GM23248 (cell line): ENCODE measurements at regions not wholly inside any gene's neighbourhood (a gene's known extent, or its start where the extent isn't known, plus 50 kb on each side); places are given as distances from the start of the nearest gene placed in this dataset.

Experiments
- DNase-seq: peaks from one replicate; pipeline ENCODE4 v3.0.0-alpha.2; 2015
- H2AFZ ChIP-seq: fragments of 200-600 bp; sonication (generic); 2 replicates; pipeline ENCODE4 v1.6.1; 2016; ENCODE audit warnings: antibody characterized with exemption
- H3F3A ChIP-seq: fragments of 200-600 bp; sonication (generic); 2 replicates; pipeline ENCODE4 v1.6.1; 2016; ENCODE audit warnings: mild to moderate bottlenecking, antibody characterized with exemption, mixed run types; ENCODE audit not compliant: insufficient read depth
- H3K27ac ChIP-seq: fragments of 200-600 bp; sonication (generic); 2 replicates; pipeline ENCODE4 v1.5.1; 2016; ENCODE audit warnings: mild to moderate bottlenecking
- H3K27me3 ChIP-seq: fragments of 200-600 bp; sonication (generic); replicated peaks from 2 replicates; pipeline ENCODE4 v1.6.1; 2016; ENCODE audit warnings: mild to moderate bottlenecking; ENCODE audit not compliant: insufficient read depth
- H3K36me3 ChIP-seq: fragments of 200-600 bp; sonication (generic); 2 replicates; pipeline ENCODE4 v1.6.1; 2016; ENCODE audit warnings: low read depth, mild to moderate bottlenecking
- H3K4me1 ChIP-seq: fragments of 200-600 bp; sonication (generic); 2 replicates; pipeline ENCODE4 v1.6.1; 2016; ENCODE audit warnings: mild to moderate bottlenecking; ENCODE audit not compliant: insufficient read depth
- H3K4me2 ChIP-seq: fragments of 200-600 bp; sonication (generic); one replicate; pipeline ENCODE4 v1.6.1; 2016; ENCODE audit warnings: mild to moderate bottlenecking; ENCODE audit not compliant: unreplicated experiment
- H3K4me3 ChIP-seq: fragments of 200-600 bp; sonication (generic); 2 replicates; pipeline ENCODE4 v1.5.1; 2016; ENCODE audit warnings: mild to moderate bottlenecking
- H3K79me2 ChIP-seq: fragments of 200-600 bp; sonication (generic); 2 replicates; pipeline ENCODE4 v1.6.1; 2016; ENCODE audit warnings: mild to moderate bottlenecking; ENCODE audit not compliant: insufficient read depth
- H3K9ac ChIP-seq: fragments of 200-600 bp; sonication (generic); 2 replicates; pipeline ENCODE4 v1.6.1; 2016; ENCODE audit warnings: mild to moderate bottlenecking
- H3K9me2 ChIP-seq: fragments of 200-600 bp; sonication (generic); 2 replicates; pipeline ENCODE4 v1.6.1; 2016; ENCODE audit warnings: mixed run types, mild to moderate bottlenecking, moderate library complexity; ENCODE audit not compliant: insufficient read depth
- H3K9me3 ChIP-seq: fragments of 200-600 bp; sonication (generic); one replicate; pipeline ENCODE4 v1.6.1; 2017; ENCODE audit warnings: low read depth
- H4K20me1 ChIP-seq: fragments of 200-600 bp; sonication (generic); 2 replicates; pipeline ENCODE4 v1.6.0; 2016; ENCODE audit not compliant: insufficient read depth
- EZH2 ChIP-seq: fragments of 200-600 bp; sonication (generic); IDR thresholded peaks from 2 replicates; pipeline ENCODE4 v1.6.1; 2018; ENCODE audit warnings: antibody characterized with exemption, mild to moderate bottlenecking; ENCODE audit not compliant: insufficient read depth, poor library complexity, severe bottlenecking
- EZH2phosphoT487 ChIP-seq: fragments of 200-600 bp; sonication (generic); IDR thresholded peaks from 2 replicates; pipeline ENCODE4 v1.6.1; 2018; ENCODE audit warnings: antibody characterized with exemption, moderate library complexity, mild to moderate bottlenecking, low read depth; ENCODE audit not compliant: insufficient read depth
- WGBS, 2 experiments: methylation state at CpG; one replicate each; pipeline ENCODE4 v1.1.6; 2015 to 2017; ENCODE audit warnings: low lambda C conversion rate in 2 of 2, low coverage in 1 of 2; ENCODE audit errors: missing lambda C conversion rate in 2 of 2; 5-methylcytosine and 5-hydroxymethylcytosine counted together
- in situ Hi-C: fragments of 300-500 bp; cut with MboI; formaldehyde crosslinking; loops from 2 replicates; pipeline ENCODE4 v1.15.0; 2020

GRCh38 chr18:40624959-40625358 lies 1330.1 kb upstream of the PIK3C3 start:
- TF ChIP-seq EZH2phosphoT487: no peak
- TF ChIP-seq EZH2: no peak
- 8 to 10% methylated on average over 4 of the region's 4 CpGs for WGBS, 2 experiments

GRCh38 chr18:40613721-40614120 lies 1341.3 kb upstream of the PIK3C3 start:
- Histone ChIP-seq H3K4me1 (no peaks in the 10 kb centered on the region), H3K79me2 (no peaks in the 10 kb centered on the region), H3K9ac (no peak overlapping the region), H3K9me3 (no peaks in the 10 kb centered on the region), H3F3A (no peaks in the 10 kb centered on the region), H3K27me3 (no peaks in the 10 kb centered on the region), H3K9me2 (no peaks in the 10 kb centered on the region), H3K36me3 (no peaks in the 10 kb centered on the region), H3K4me3 (no peak overlapping the region), H2AFZ (no peak overlapping the region), H3K4me2 (no peak overlapping the region), H4K20me1 (no peaks in the 10 kb centered on the region), H3K27ac (no peak overlapping the region)
- no peak for TF ChIP-seq EZH2phosphoT487
- TF ChIP-seq EZH2: no peak
- in situ Hi-C loops: no loop called here
- no peak for DNase-seq

More at GRCh38 chr18:40624959-40625358, 1330.1 kb upstream of the PIK3C3 start:
- H3K4me2 ChIP-seq: no peak overlapping the region
- no peak overlapping the region for H3K9ac ChIP-seq
- H2AFZ ChIP-seq: no peak overlapping the region
- no peaks in the 10 kb centered on the region for H4K20me1 ChIP-seq
- H3K4me1 ChIP-seq: no peaks in the 10 kb centered on the region
- H3K4me3 ChIP-seq: no peak overlapping the region
- no peak overlapping the region for H3K27ac ChIP-seq
- DNase-seq: no peak
- H3K27me3 ChIP-seq: no peaks in the 10 kb centered on the region
- in situ Hi-C loops: no loop called here
- no peaks in the 10 kb centered on the region for H3K79me2 ChIP-seq
- H3F3A ChIP-seq: no peaks in the 10 kb centered on the region
- H3K36me3 ChIP-seq: no peaks in the 10 kb centered on the region
- no peaks in the 10 kb centered on the region for H3K9me3 ChIP-seq
- no peaks in the 10 kb centered on the region for H3K9me2 ChIP-seq

GRCh38 chr18:40612356-40612755 lies 1342.7 kb upstream of the PIK3C3 start:
- H3K36me3 ChIP-seq: no peaks in the 10 kb centered on the region
- no peak overlapping the region for H3K9ac ChIP-seq
- WGBS, 2 experiments: 0% methylated on average over 1 of the region's 1 CpG
- H2AFZ ChIP-seq: no peak overlapping the region
- no peak for DNase-seq
- H3K9me2 ChIP-seq: no peaks in the 10 kb centered on the region
- TF ChIP-seq EZH2phosphoT487 (no peak), EZH2 (no peak)
- no peaks in the 10 kb centered on the region for H4K20me1 ChIP-seq
- H3K4me3 ChIP-seq: no peak overlapping the region
- no peak overlapping the region for H3K4me2 ChIP-seq
- H3F3A ChIP-seq: no peaks in the 10 kb centered on the region
- H3K4me1 ChIP-seq: no peaks in the 10 kb centered on the region
- H3K27ac ChIP-seq: no peak overlapping the region
- H3K79me2 ChIP-seq: no peaks in the 10 kb centered on the region
- no peaks in the 10 kb centered on the region for H3K9me3 ChIP-seq
- no peaks in the 10 kb centered on the region for H3K27me3 ChIP-seq
- in situ Hi-C loops: no loop called here

- no peaks in the 10 kb centered on the region for H4K20me1 ChIP-seq
- H3K9me2 ChIP-seq: no peaks in the 10 kb centered on the region
- 9 to 14% methylated on average over 2 of the region's 2 CpGs for WGBS, 2 experiments
- DNase-seq: no peak
- in situ Hi-C loops: no loop called here
- H3K36me3 ChIP-seq: no peaks in the 10 kb centered on the region
- no peak overlapping the region for H3K4me2 ChIP-seq
- H2AFZ ChIP-seq: no peak overlapping the region
- no peak overlapping the region for H3K27ac ChIP-seq
- no peaks in the 10 kb centered on the region for H3F3A ChIP-seq
- no peaks in the 10 kb centered on the region for H3K79me2 ChIP-seq
- no peaks in the 10 kb centered on the region; the same call in 1 of the 2 replicates for H3K27me3 ChIP-seq
- no peak overlapping the region for H3K9ac ChIP-seq
- no peaks in the 10 kb centered on the region for H3K4me1 ChIP-seq
- H3K9me3 ChIP-seq: no peaks in the 10 kb centered on the region
- no peak overlapping the region for H3K4me3 ChIP-seq
- TF ChIP-seq EZH2 (no peak), EZH2phosphoT487 (no peak)
These were observed 1346.8 kb upstream of the PIK3C3 start for GRCh38 chr18:40608226-40608625.

GRCh38 chr18:40607542-40608148 lies 1347.4 kb upstream of the PIK3C3 start:
- in situ Hi-C loops: no loop called here
- Histone ChIP-seq H3K4me1 (no peaks in the 10 kb centered on the region), H3K27ac (no peak overlapping the region), H3K9ac (no peak overlapping the region), H4K20me1 (no peaks in the 10 kb centered on the region), H3F3A (no peaks in the 10 kb centered on the region), H3K79me2 (no peaks in the 10 kb centered on the region), H3K9me2 (no peaks in the 10 kb centered on the region), H2AFZ (no peak overlapping the region), H3K36me3 (no peaks in the 10 kb centered on the region), H3K9me3 (no peaks in the 10 kb centered on the region), H3K27me3 (no peaks in the 10 kb centered on the region; the same call in 1 of the 2 replicates), H3K4me3 (no peak overlapping the region), H3K4me2 (no peak overlapping the region)
- 2 to 3% methylated on average over 6 of the region's 6 CpGs for WGBS, 2 experiments
- no peak for TF ChIP-seq EZH2phosphoT487
- TF ChIP-seq EZH2: no peak
- no peak for DNase-seq
